Fibroblast of skin of right quadriceps (primary cell): ENCODE measurements at regions not wholly inside any gene's neighbourhood (a gene's known extent, or its start where the extent isn't known, plus 50 kb on each side); places are given as distances from the start of the nearest gene placed in this dataset.
"Not testable (repeated sequence)": the region's sequence is repeated elsewhere in the genome, so short reads cannot be mapped to it uniquely, and the experiment has no call there.

Experiments
- DNase-seq: peaks from one replicate; pipeline ENCODE4 v3.0.0-alpha.2; 2013

GRCh38 chr1:116819081-116819480 is 64.9 kb downstream of the CD2 start:
- DNase-seq: no peak

DNA sequence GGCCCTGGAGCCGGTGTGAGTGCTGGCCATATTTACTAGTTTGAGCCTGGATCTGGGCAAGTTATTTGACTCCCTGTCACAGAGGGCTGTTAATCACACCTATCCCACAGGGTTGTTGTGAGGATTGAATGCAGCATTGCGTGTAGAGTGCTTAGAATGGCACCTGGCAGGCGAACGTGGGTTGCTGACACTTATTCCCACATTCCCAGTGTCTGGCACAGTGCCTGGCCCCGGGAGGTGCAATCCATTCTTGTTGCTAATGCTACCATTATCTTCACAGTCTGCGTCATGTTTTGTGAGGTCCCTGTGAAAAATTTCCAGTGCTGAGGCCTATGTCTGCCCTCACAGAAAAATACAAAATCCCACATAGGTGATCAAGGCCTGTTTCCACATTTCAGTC is 66.1 kb downstream of the CD2 start:
- peak; percentile 91 for DNase-seq

DNA sequence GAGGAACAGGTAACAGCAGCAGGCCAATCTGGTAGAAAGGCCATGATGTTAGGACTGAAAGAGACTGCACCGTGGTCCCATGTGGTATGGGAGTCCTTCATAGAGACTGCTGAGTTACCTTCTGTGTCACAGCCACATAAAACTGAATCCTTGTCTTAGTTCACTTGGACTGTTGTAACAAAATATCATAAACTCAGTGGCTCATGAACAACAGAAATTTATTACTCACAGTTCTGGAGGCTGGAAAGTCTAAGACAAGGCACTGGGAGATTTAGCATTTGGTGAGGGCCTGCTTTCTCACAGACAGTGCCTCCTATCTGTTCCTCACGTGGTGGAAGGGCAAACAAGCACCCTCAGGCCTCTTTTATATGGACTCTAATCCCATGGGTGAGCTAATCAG is 67.5 kb downstream of the CD2 start:
- no peak for DNase-seq

GRCh38 chr1:116824631-116825206 is 70.5 kb downstream of the CD2 start:
- no peak for DNase-seq

- DNase-seq: no peak
Observed at GRCh38 chr1:116825207-116825719, 71.0 kb downstream of the CD2 start.

DNA sequence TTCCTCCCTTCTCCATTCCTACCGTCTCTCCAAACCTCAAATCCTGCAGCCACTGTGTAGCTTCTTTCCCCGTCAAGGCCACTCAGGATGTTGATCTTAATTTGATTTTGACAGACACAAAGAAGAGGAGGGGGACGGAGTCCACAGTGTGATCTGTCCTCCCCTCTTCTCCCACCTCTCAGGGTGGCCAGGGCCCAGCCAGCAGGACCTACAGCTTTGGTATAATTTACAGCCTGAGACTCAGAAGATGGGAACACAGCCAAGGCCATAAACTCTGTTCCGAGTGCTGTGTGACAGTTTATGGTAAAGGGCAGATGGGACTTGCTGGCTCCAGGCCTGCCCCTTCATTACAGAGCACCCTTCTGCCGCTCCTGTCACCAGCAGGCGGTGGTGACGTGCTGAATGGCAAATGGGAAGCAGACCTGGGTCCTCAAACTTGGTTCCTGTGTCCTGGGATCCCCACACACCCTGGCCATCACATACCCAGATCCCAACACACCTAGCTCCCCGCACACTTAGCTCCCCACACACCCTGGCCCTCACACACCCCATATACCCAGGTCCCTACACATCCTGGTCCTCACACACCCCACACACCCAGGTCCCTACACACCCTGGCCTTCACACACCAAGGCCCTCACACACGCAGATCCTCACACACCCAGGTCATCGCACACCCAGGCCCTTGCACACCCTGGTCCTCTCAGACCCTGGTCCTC is 71.6 kb downstream of the CD2 start:
- peak; percentile 21 for DNase-seq

DNA sequence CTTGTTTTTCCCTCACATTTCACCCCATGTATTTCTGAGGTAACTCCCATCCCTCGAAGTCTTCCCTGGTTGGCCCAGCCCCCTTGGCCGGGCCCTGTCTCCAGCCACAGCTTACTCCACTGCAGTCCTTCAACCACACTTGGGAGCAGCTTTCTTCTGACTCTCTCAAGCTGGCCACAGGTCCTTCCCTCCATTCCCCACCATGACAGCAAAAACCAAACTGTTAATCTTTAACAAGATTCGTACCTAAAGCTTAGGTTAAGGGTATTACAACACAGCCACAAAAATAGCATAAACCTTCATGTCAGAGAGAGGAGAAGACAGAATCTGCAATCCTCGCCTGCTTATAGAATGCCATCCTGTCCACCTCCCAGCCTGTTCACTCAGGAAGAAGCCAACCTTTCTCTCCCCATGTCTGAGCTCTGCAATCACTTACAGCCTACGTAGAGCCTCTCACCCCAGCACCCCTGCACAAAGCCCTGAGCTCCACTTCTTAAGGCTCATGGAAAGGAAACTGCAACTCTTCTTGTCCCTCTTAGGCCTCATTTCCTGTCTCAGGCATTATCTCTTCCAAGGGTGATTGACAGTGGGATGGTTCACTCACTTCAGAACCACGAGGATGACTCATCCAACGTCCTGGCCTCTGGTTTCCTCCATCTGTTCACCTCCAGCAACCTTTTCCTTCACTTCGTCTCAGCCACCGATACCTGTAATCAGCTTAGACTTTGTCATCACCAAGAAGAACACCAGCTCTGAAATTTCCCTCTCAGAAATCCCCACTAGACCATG is 72.8 kb downstream of the CD2 start:
- DNase-seq: no peak

DNA sequence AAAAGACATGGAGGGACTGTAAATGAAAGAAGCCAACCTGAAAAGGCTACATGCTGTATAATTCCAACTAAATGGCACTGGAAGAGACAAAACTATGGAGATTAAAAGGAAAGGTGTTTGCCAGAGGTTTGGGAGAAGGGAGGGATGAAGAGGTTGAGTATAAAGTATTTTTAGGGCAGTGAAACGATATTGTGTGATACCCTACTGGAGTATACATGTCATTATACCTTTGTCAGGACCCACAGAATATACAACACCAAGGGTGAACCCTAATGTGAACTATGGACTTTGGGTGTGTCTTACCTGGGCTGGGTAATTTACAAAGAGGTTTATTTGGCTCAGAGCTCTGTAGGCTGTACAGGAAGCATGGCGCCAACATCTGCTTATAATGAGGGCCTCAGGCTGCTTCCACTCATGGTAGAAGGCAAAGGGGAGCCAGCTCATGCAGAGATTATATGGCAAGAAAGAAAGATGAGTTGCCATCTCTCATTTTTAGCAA is 73.4 kb downstream of the CD2 start:
- no peak for DNase-seq

DNA sequence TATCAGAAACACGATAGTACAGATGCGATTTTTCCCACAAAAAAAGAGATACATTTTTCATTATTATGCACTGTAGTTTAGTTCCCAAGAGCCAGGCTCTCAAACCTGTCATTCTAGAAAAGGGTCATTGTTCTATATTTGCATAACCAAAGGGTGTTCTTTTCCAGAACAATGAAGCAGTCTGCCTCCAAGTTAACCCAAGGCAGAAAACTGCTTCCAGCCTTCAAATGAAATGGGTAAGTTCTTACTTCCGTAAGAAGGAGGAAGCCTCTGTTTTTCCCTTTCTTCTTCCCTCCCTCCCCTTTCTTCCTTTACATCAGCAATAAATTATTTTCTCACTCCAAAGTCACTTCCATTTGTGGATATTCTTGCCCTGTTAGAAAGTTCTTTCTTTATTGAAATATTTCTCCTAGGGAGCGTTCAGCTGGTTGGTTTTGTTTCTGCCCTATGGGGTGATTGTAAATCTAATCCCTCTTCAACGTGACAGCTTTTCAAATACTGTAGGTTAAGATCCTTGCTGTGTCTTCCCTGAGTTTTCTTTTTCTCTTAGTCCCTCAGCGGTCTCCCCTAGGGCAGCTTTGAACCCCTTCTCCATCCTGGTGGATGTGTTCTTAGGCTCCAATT is 77.3 kb upstream of the PTGFRN start:
- no peak for DNase-seq

GRCh38 chr1:116832932-116833578 is 76.7 kb upstream of the PTGFRN start:
- DNase-seq: no peak

DNA sequence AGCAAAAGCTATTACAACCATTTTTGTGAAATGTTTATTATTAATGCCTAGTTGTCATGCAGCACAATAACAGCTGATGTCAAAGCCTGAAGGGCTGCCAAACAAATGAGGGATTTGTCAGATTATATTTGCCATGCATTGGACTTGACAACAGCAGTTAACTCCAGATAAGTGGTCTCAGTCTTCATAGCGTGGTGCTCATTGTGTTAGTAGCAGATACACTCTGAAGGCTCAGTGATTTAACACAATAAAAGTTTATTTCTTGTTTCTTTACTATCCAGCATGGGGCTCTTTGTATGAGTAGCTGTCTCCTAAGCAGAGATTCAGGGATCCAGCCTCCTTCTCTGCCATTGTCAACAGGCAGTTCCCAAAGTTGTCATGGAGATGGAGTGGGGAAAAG is 76.0 kb upstream of the PTGFRN start:
- no peak for DNase-seq

DNA sequence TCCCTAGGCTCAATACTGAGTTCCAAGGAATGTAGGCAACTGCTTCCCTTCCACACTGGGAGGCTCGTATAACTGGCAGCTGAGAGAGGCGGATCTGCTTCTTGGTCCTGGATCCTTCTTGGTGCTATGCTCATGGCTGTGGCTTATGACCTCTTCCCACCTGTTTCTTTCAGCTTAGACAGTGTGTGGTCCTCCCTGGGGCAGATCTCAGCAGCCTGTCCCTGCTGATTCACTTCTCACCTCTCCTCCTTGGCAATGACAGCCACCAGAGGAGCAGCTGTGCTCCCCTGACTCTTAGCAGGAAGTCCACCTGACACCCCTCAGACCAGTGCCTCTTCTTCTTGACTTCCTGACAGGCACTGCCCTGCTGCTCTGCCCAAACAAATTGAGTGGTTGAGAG is 75.1 kb upstream of the PTGFRN start:
- no peak for DNase-seq

DNA sequence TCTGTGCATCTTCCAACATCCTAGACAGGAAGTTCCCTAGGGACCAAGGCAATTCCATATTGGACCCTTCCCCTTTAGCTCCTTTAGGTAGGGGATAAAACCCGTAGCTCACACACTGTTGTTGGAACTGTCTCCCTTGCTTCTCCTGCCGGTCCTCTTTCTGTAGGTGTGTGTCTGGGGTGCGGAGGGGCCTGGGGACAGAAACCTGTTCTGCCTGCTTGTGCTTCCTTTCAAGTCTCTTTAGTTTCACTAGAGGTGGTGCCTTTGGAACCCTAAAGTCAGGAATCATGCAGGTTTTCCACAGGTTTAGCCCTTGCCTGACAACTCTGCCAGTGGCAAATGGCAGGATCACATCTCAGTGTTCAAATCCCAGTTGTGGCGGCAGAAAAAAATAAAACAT is 74.6 kb upstream of the PTGFRN start:
- no peak for DNase-seq

- no peak for DNase-seq
Observed at GRCh38 chr1:116836099-116836498, 73.6 kb upstream of the PTGFRN start.

DNA sequence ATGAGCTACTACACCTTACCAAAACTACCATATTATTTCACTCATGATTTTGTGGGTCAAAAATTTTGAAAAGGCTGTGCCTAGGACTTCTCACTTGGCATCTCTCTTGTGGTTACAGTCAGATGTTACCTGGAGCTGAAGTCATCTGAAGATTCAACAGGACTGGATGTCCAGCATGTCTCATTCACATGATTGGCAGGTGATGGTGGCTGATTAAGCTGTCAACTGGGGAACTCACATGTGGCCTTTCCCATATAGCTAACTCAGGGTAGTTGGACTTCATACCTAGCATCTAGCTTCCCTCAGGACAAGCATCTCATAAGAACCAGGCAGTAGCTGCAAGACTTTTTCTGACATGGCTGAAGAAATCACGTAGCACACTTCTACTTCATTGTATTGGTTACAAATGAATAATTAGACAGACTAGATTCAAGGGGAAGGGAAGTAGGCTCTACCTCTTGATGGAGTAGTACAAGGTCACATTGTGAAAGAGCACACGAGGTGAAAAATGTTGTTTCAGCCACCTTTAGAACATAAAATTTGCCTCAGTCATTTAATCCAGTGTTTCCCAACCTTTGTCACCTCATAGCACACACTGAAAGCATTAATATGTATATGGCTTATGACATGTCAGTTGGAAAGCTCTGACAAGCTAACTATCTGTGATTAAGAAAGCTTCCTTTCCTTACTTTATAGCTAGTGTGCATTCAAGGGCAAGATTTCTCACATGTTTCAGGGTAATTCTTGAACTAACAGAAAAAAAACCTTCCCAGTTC is 68.0 kb upstream of the PTGFRN start:
- DNase-seq: no peak

DNA sequence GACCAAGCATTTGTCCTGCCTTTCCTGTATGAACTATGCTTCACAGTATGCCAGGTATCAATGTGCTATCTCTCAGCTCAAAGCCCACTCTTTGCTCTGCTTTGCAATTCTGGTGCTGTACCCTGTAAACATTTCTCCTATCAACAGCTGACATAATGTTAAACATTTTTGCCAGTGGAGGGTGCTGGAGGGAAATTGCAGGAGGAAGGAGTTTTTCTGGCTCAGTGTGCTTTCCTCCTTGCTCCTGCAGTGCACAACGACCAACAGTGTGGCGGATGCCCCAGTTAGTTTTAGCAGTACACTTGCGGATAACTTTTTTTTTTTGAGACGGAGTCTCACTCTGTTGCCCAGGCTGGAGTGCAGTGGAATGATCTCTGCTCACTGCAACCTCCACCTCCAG is 67.1 kb upstream of the PTGFRN start:
- DNase-seq: no peak

DNA sequence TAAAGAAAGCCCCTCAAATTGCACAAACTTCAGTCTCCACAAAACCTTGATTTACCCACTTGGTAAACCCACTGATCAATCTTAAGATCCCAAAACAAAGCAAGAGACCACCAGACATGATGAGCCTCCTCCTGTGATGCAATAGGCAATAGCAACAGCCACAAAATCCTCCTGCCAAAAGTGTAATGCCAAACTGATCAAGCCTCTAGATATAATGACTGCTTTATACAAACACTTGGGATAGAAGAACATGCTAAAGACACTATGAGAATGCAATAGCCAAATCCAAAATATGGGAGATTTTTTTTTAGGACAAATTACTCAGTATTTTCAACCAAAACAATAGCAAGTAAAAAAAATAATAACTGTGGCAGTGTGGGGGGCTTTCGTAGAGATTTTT is 64.9 kb upstream of the PTGFRN start:
- no peak for DNase-seq

DNA sequence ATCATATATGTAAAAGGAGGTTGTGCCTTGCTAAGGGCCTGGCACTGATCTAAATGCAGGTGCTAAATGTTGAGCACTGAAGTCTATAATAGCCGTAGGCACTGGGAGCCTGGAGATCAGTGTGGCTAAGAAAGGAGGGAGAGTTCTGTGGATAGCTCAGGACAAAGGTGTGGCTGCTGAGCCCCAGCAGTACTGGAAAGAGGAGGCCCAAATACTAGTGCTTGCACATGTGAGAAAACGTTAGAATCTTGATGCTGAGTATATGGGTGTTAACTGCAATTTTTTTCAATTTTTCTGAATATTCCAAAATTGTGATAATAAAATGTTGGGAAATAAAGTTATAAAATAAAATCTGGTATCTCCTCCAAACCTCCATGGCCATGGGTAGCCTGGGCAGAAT is 62.5 kb upstream of the PTGFRN start:
- DNase-seq: no peak

- peak; percentile 79 for DNase-seq
Observed at GRCh38 chr1:116847688-116848531, 61.8 kb upstream of the PTGFRN start.

DNA sequence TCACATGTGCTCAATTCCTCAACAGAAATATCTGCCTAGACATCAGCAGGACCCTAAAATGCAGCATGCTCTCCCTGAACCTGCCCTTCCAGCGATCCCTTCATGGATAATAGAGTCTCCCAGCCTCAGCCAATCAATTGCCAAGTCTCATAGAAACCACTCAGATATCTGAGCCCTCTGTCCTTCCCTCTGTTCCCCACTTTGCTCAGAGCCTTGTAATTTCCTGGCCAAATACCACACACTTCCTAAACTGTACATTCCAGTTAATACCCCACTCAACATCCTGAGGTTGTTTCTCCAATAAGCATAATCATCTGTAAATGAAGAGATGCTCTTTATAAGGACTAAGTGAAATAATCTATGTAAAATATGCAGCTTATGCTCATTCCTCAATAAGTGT is 59.3 kb upstream of the PTGFRN start:
- peak; percentile 74 for DNase-seq

GRCh38 chr1:116851189-116851588 is 58.5 kb upstream of the PTGFRN start:
- not testable (repeated sequence) for DNase-seq
